ENCODE measurements at regions not wholly inside any gene's neighbourhood (a gene's known extent, or its start where the extent isn't known, plus 50 kb on each side); places are given as distances from the start of the nearest gene placed in this dataset.

DNA sequence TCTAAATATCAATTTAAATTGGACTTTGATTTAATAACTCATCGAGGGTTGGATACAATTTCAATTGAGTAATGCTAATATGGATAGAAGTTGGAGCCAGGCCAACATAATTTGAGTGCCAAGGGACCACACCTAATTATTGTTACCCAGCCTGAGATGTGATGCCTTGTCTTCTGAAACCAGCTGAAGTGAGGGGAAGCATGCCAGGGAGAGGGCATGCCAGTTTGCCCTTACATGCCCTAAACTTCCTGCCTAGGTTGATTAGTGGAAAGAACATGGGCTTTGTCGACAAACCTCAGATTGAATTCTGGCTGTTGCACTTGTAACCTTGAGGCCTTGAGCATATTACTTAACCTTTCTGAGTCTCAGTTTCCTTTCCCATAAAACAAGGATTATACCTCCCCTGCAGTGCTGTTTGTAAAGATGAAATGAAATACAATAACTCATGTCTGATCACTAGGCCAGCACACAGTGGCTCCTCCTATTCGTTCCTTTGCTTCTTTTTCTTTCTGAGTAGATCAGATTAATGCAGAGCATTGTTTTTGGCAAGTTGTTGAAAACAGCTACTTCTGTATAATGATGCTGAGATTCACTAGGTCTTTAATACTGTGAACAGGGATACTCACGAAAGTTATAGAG lies 412.8 kb downstream of the TLE4 start:
- TF ChIP-seq EZH2 (IDR thresholded peaks at IDR 0.05; ENCODE audit: borderline replicate concordance, low read depth, low read length, severe bottlenecking): no peak
- TF ChIP-seq, protein P1, sequence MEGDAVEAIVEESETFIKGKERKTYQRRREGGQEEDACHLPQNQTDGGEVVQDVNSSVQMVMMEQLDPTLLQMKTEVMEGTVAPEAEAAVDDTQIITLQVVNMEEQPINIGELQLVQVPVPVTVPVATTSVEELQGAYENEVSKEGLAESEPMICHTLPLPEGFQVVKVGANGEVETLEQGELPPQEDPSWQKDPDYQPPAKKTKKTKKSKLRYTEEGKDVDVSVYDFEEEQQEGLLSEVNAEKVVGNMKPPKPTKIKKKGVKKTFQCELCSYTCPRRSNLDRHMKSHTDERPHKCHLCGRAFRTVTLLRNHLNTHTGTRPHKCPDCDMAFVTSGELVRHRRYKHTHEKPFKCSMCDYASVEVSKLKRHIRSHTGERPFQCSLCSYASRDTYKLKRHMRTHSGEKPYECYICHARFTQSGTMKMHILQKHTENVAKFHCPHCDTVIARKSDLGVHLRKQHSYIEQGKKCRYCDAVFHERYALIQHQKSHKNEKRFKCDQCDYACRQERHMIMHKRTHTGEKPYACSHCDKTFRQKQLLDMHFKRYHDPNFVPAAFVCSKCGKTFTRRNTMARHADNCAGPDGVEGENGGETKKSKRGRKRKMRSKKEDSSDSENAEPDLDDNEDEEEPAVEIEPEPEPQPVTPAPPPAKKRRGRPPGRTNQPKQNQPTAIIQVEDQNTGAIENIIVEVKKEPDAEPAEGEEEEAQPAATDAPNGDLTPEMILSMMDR (IDR thresholded peaks at IDR 0.05; ENCODE audit: extremely low read depth in 1 of 2, insufficient read depth in 1 of 2, low read depth in 1 of 2, low read length in 2 of 2): no peak
- no peak for TF ChIP-seq POLR2A (IDR thresholded peaks at IDR 0.05; ENCODE audit: low read depth, low read length)
- TF ChIP-seq POLR2AphosphoS5 (IDR thresholded peaks at IDR 0.05; ENCODE audit: insufficient read depth, low read depth, low read length): no peak
- TF ChIP-seq, protein P2, sequence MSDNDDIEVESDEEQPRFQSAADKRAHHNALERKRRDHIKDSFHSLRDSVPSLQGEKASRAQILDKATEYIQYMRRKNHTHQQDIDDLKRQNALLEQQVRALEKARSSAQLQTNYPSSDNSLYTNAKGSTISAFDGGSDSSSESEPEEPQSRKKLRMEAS (IDR thresholded peaks at IDR 0.05; ENCODE audit: insufficient read depth, insufficient read length): no peak
